Upper lobe of right lung (tissue), 1 donor: ENCODE measurements at regions not wholly inside any gene's neighbourhood (a gene's known extent, or its start where the extent isn't known, plus 50 kb on each side); places are given as distances from the start of the nearest gene placed in this dataset.

Source experiments
- ATAC-seq: fragments of 200-7000 bp; cut with Tn5 transposase; one replicate; pipeline ENCODE4 v1.9.1; 2020; ENCODE audit warnings: mild to moderate bottlenecking, moderate library complexity
- DNase-seq: peaks from one replicate; pipeline ENCODE4 v3.0.0-alpha.2; 2020
- H3K27ac ChIP-seq: fragments of 200-600 bp; one replicate; pipeline ENCODE4 v1.8.0; 2022
- H3K27me3 ChIP-seq: fragments of 200-600 bp; one replicate; pipeline ENCODE4 v1.8.0; 2022; ENCODE audit warnings: mild to moderate bottlenecking
- H3K36me3 ChIP-seq: fragments of 200-600 bp; one replicate; pipeline ENCODE4 v1.8.0; 2022
- H3K4me1 ChIP-seq: fragments of 200-600 bp; one replicate; pipeline ENCODE4 v1.8.0; 2022
- H3K4me3 ChIP-seq: fragments of 200-600 bp; one replicate; pipeline ENCODE4 v1.8.0; 2022; ENCODE audit warnings: mild to moderate bottlenecking
- H3K9me3 ChIP-seq: fragments of 200-600 bp; one replicate; pipeline ENCODE4 v1.8.0; 2022
- CTCF ChIP-seq: fragments of 200-600 bp; IDR thresholded peaks from one replicate; pipeline ENCODE4 v1.8.0; 2022; ENCODE audit warnings: antibody characterized with exemption
- intact Hi-C: fragments of 100-400 bp; cut with DNase I; formaldehyde crosslinking; loops from one replicate; pipeline ENCODE4 v1.11.0; 2022
- donor health status: DM: no; HTN: yes; CAD: no; lungs with severe emphysema.

GRCh38 chr2:116319001-116319400 lies 1495.5 kb upstream of the DDX18 start:
- Histone ChIP-seq H3K4me3 (no peak overlapping the region), H3K9me3 (no peaks in the 10 kb centered on the region), H3K27ac (no peak overlapping the region), H3K4me1 (no peaks in the 10 kb centered on the region), H3K27me3 (no peaks in the 10 kb centered on the region), H3K36me3 (no peaks in the 10 kb centered on the region)
- intact Hi-C loops, result no loop called here
- no peak for TF ChIP-seq CTCF
- no peak for DNase-seq
- ATAC-seq, result no peak

- Histone ChIP-seq H3K36me3 (no peaks in the 10 kb centered on the region), H3K4me1 (no peaks in the 10 kb centered on the region), H3K27me3 (no peaks in the 10 kb centered on the region), H3K27ac (no peak overlapping the region), H3K4me3 (no peak overlapping the region), H3K9me3 (no peaks in the 10 kb centered on the region)
- no peak for DNase-seq
- TF ChIP-seq CTCF, result no peak
- intact Hi-C loops, result no loop called here
- no peak for ATAC-seq
Measured at GRCh38 chr2:116319935-116320334, 1494.6 kb upstream of the DDX18 start.

GRCh38 chr2:116329280-116329679 lies 1485.2 kb upstream of the DDX18 start:
- Histone ChIP-seq H3K36me3 (no peaks in the 10 kb centered on the region), H3K4me3 (no peak overlapping the region), H3K9me3 (no peaks in the 10 kb centered on the region), H3K27me3 (no peaks in the 10 kb centered on the region), H3K4me1 (no peaks in the 10 kb centered on the region), H3K27ac (no peak overlapping the region)
- DNase-seq, result no peak
- intact Hi-C loops, result no loop called here
- ATAC-seq, result no peak
- no peak for TF ChIP-seq CTCF

GRCh38 chr2:116340690-116341089 lies 1473.8 kb upstream of the DDX18 start:
- Histone ChIP-seq H3K9me3 (no peaks in the 10 kb centered on the region), H3K27me3 (no peaks in the 10 kb centered on the region), H3K36me3 (no peaks in the 10 kb centered on the region), H3K4me1 (no peaks in the 10 kb centered on the region), H3K4me3 (no peak overlapping the region), H3K27ac (no peak overlapping the region)
- no peak for TF ChIP-seq CTCF
- no peak for ATAC-seq
- intact Hi-C loops, result no loop called here
- DNase-seq, result no peak

- Histone ChIP-seq H3K9me3 (no peaks in the 10 kb centered on the region), H3K27me3 (no peaks in the 10 kb centered on the region), H3K4me3 (no peak overlapping the region), H3K4me1 (no peaks in the 10 kb centered on the region), H3K36me3 (no peaks in the 10 kb centered on the region), H3K27ac (no peak overlapping the region)
- TF ChIP-seq CTCF, result no peak
- intact Hi-C loops, result no loop called here
- DNase-seq (no peak), ATAC-seq (no peak)
Measured at GRCh38 chr2:116366212-116366611, 1448.3 kb upstream of the DDX18 start.

GRCh38 chr2:116378786-116379185 lies 1435.7 kb upstream of the DDX18 start:
- DNase-seq (no peak), ATAC-seq (no peak)
- H3K4me3 ChIP-seq, result no peak overlapping the region
- no peaks in the 10 kb centered on the region for H3K36me3 ChIP-seq
- no peak for TF ChIP-seq CTCF
- H3K4me1 ChIP-seq, result no peaks in the 10 kb centered on the region
- intact Hi-C loops, result no loop called here
- no peaks in the 10 kb centered on the region for H3K27me3 ChIP-seq
- H3K27ac ChIP-seq, result no peak overlapping the region
- H3K9me3 ChIP-seq, result no peaks in the 10 kb centered on the region
